ENCODE measurements at regions not wholly inside any gene's neighbourhood (a gene's known extent, or its start where the extent isn't known, plus 50 kb on each side); places are given as distances from the start of the nearest gene placed in this dataset.

DNA sequence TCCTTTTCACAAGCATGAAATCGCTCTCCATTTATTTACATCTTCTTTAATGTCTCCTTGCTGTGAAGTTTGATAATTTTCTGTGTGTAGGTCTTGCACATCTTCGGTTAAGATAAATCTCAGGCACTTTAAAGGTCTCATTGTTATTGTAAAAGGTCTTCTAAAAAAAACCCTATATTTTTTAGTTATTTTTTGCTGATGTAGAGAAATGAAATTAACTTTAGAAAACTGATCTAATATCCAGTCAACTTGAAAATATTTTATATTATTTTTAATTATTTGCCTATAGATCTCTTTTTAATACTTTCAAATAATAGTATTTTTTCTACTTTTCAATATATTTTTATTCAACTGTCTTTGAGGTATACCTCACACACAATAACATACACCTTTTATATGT is 169.4 kb downstream of the INSIG2 start:
- TF ChIP-seq, protein P1, sequence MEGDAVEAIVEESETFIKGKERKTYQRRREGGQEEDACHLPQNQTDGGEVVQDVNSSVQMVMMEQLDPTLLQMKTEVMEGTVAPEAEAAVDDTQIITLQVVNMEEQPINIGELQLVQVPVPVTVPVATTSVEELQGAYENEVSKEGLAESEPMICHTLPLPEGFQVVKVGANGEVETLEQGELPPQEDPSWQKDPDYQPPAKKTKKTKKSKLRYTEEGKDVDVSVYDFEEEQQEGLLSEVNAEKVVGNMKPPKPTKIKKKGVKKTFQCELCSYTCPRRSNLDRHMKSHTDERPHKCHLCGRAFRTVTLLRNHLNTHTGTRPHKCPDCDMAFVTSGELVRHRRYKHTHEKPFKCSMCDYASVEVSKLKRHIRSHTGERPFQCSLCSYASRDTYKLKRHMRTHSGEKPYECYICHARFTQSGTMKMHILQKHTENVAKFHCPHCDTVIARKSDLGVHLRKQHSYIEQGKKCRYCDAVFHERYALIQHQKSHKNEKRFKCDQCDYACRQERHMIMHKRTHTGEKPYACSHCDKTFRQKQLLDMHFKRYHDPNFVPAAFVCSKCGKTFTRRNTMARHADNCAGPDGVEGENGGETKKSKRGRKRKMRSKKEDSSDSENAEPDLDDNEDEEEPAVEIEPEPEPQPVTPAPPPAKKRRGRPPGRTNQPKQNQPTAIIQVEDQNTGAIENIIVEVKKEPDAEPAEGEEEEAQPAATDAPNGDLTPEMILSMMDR (IDR thresholded peaks at IDR 0.05; ENCODE audit: insufficient read depth, low read length, severe bottlenecking), result no peak
- Histone ChIP-seq H3K36me3 (ENCODE audit: control insufficient read depth, insufficient read depth, low read length) (no peaks in the 10 kb centered on the region), H3K27me3 (ENCODE audit: control insufficient read depth, insufficient read depth, low read length) (no peaks in the 10 kb centered on the region), H3K4me3 (ENCODE audit: low read depth, low read length) (no peak overlapping the region)
- DNase-seq (ENCODE audit: low read depth), result no peak
- FAIRE-seq, result no peak

DNA sequence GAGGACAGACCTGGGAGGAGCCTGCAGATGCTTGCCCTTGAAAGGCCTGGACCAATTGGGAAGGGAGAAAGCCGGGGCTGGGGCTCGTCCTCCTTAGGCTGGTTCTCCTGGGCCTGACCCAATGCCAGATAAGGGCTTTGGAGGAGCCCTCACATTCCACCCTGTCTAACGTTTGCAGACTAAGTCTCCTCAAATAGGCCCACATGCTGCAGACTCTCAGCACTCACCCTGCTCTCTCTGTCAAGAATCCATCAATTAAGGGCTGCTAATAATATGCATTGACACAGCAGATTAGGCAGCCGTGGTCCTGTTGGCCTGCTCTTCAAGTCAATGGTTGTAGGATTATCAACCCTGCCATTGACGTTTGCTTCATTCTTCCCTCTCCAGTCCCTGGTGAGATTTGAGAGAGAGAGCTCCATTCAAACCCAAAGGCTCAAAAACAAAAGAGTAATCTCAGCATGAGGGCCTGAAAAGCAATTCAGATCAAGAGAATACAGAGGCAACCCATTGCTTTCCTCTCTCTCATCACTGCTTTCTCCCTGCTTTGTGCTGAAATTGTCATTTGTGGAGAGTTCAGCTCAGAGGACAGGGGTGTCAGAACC is 167.6 kb downstream of the INSIG2 start:
- Histone ChIP-seq H3K4me3 (ENCODE audit: low read depth, low read length) (no peak overlapping the region), H3K27me3 (ENCODE audit: control insufficient read depth, insufficient read depth, low read length) (no peaks in the 10 kb centered on the region), H3K36me3 (ENCODE audit: control insufficient read depth, insufficient read depth, low read length) (no peaks in the 10 kb centered on the region)
- FAIRE-seq (no peak), DNase-seq (ENCODE audit: low read depth) (no peak)
- TF ChIP-seq, protein P1 (IDR thresholded peaks at IDR 0.05; ENCODE audit: insufficient read depth, low read length, severe bottlenecking), result no peak

DNA sequence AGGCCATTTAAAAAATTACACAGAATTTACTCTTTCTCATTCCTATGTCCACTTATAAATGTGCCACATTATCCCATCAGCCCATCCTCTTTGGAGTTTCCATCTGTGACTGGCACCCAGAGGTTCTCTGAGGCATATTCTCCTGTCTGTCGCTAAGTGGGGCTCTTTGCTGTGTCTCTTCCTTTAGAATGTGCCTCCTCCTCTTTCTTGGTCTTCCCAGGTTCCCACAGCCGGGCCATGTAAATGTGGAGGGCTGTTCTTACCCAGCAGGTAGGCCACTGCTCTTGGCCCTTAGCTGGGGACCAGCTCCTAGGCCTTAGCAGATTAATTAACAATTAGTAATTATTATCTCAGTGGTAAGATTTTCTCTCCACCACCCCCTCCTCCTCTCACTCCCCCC is 167.0 kb downstream of the INSIG2 start:
- H3K4me3 ChIP-seq (ENCODE audit: low read depth, low read length), result no peak overlapping the region
- FAIRE-seq (no peak), DNase-seq (ENCODE audit: low read depth) (no peak)
- no peaks in the 10 kb centered on the region for H3K36me3 ChIP-seq (ENCODE audit: control insufficient read depth, insufficient read depth, low read length)
- no peaks in the 10 kb centered on the region for H3K27me3 ChIP-seq (ENCODE audit: control insufficient read depth, insufficient read depth, low read length)
- TF ChIP-seq, protein P1 (IDR thresholded peaks at IDR 0.05; ENCODE audit: insufficient read depth, low read length, severe bottlenecking), result no peak

DNA sequence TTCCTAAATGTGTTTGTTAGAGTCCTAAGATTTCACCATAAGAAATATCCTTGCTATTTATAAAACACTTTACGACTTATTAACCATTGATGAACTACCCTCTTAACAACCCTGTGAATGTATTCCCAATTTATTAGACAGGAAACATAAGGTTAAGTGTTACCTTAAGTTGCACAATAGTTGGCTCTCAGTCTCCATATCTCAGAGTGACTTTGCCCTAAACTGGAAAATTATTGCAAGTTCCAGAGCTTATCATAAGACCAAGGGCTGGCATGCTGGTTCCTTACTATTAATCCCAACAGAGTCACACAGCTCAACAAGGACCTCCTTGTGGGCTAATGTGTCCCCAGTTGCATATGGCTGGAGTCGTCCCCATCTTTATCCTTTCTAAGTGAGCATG is 165.8 kb downstream of the INSIG2 start:
- no peaks in the 10 kb centered on the region for H3K36me3 ChIP-seq (ENCODE audit: control insufficient read depth, insufficient read depth, low read length)
- TF ChIP-seq, protein P1 (IDR thresholded peaks at IDR 0.05; ENCODE audit: insufficient read depth, low read length, severe bottlenecking), result no peak
- no peaks in the 10 kb centered on the region for H3K27me3 ChIP-seq (ENCODE audit: control insufficient read depth, insufficient read depth, low read length)
- H3K4me3 ChIP-seq (ENCODE audit: low read depth, low read length), result no peak overlapping the region
- FAIRE-seq, result no peak
- DNase-seq (ENCODE audit: low read depth), result no peak

DNA sequence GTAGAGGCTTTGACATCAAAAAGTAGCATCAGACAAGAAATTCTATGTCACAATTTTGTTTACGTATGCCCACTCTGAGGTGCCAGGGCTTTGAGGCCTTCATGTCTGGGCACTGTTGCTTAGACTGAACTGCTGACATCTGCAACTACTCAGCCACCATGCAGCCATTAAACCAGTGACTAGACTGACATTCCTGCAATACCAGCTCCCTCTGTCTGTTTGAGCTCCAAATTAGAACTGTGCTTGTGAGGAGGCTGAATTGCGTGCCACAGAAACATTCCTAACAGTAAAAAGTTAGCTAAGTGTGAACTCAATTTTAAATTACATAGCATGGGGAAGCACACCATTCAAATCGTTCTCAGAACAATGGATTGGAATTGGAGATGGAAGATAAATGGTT is 163.2 kb downstream of the INSIG2 start:
- TF ChIP-seq, protein P1 (IDR thresholded peaks at IDR 0.05; ENCODE audit: insufficient read depth, low read length, severe bottlenecking), result no peak
- H3K4me3 ChIP-seq (ENCODE audit: low read depth, low read length), result no peak overlapping the region
- H3K36me3 ChIP-seq (ENCODE audit: control insufficient read depth, insufficient read depth, low read length), result no peaks in the 10 kb centered on the region
- peak; percentile 28 for DNase-seq (ENCODE audit: low read depth)
- H3K27me3 ChIP-seq (ENCODE audit: control insufficient read depth, insufficient read depth, low read length), result no peaks in the 10 kb centered on the region
- FAIRE-seq, result no peak

DNA sequence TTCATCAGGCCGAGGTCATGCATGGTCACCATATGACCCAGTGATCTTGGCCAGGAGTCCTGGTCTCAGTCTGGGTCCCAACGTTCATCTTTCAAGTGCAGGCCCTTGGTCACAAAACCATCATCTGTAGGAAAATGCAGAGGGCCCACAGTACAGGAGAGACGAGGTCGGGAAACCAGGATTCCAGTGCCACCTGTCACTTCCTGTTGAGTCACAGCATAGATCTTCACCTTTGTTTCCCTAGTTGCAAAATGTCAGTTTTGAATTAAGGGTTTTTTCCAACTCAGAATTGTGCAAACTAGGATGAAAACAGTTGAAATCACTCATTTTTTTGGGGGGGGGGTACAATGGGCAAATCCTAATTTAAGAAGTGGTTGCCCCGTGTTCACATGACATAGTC is 162.2 kb downstream of the INSIG2 start:
- H3K4me3 ChIP-seq (ENCODE audit: low read depth, low read length), result no peak overlapping the region
- peak; percentile 40 for FAIRE-seq

More for the DNA sequence above, 162.2 kb downstream of the INSIG2 start:
- DNase-seq (ENCODE audit: low read depth), result peak; percentile 78
- Histone ChIP-seq H3K36me3 (ENCODE audit: control insufficient read depth, insufficient read depth, low read length) (no peaks in the 10 kb centered on the region), H3K27me3 (ENCODE audit: control insufficient read depth, insufficient read depth, low read length) (no peaks in the 10 kb centered on the region)
- TF ChIP-seq, protein P1 (IDR thresholded peaks at IDR 0.05; ENCODE audit: insufficient read depth, low read length, severe bottlenecking), result no peak

All from bronchial epithelial cell (primary cell).